ENCODE measurements at regions not wholly inside any gene's neighbourhood (a gene's known extent, or its start where the extent isn't known, plus 50 kb on each side); places are given as distances from the start of the nearest gene placed in this dataset.
"Not testable (repeated sequence)": the region's sequence is repeated elsewhere in the genome, so short reads cannot be mapped to it uniquely, and the experiment has no call there.

- no peak for DNase-seq (ENCODE audit: low spot score)
Measured at GRCh38 chr12:73017981-73018380, 745.8 kb downstream of the TRHDE start.

GRCh38 chr12:73053893-73054292 is 781.7 kb downstream of the TRHDE start:
- no peak for DNase-seq (ENCODE audit: low spot score)

- DNase-seq (ENCODE audit: low spot score): no peak
Measured at GRCh38 chr12:73057428-73057827, 785.3 kb downstream of the TRHDE start.

- DNase-seq (ENCODE audit: low spot score): no peak
Measured at GRCh38 chr12:73065913-73066312, 793.7 kb downstream of the TRHDE start.

- no peak for DNase-seq (ENCODE audit: low spot score)
Measured at GRCh38 chr12:73067616-73068015, 795.4 kb downstream of the TRHDE start.

GRCh38 chr12:73072214-73072613 is 800.0 kb downstream of the TRHDE start:
- no peak for DNase-seq (ENCODE audit: low spot score)

GRCh38 chr12:73076760-73077159 is 804.6 kb downstream of the TRHDE start:
- no peak for DNase-seq (ENCODE audit: low spot score)

- DNase-seq (ENCODE audit: low spot score): no peak
Measured at GRCh38 chr12:73083736-73084135, 811.6 kb downstream of the TRHDE start.

GRCh38 chr12:73106296-73106695 is 834.1 kb downstream of the TRHDE start:
- DNase-seq (ENCODE audit: low spot score): no peak

- DNase-seq (ENCODE audit: low spot score): no peak
Measured at GRCh38 chr12:73106896-73107295, 834.7 kb downstream of the TRHDE start.

GRCh38 chr12:73110816-73111215 is 838.6 kb downstream of the TRHDE start:
- DNase-seq (ENCODE audit: low spot score): no peak

- no peak for DNase-seq (ENCODE audit: low spot score)
Measured at GRCh38 chr12:73112035-73112816, 840.1 kb downstream of the TRHDE start.

- DNase-seq (ENCODE audit: low spot score): no peak
Measured at GRCh38 chr12:73124480-73124879, 852.3 kb downstream of the TRHDE start.

- no peak for DNase-seq (ENCODE audit: low spot score)
Measured at GRCh38 chr12:73125148-73125547, 853.0 kb downstream of the TRHDE start.

GRCh38 chr12:73136386-73136785 is 864.2 kb downstream of the TRHDE start:
- DNase-seq (ENCODE audit: low spot score): no peak

- not testable (repeated sequence) for DNase-seq (ENCODE audit: low spot score)
Measured at GRCh38 chr12:73139642-73140041, 867.5 kb downstream of the TRHDE start.

- DNase-seq (ENCODE audit: low spot score): no peak
Measured at GRCh38 chr12:73158341-73158740, 886.2 kb downstream of the TRHDE start.

- DNase-seq (ENCODE audit: low spot score): peak; percentile 37
Measured at GRCh38 chr12:73159954-73160353, 887.8 kb downstream of the TRHDE start.

GRCh38 chr12:73161970-73162369 is 889.8 kb downstream of the TRHDE start:
- DNase-seq (ENCODE audit: low spot score): no peak

GRCh38 chr12:73180734-73181133 is 908.6 kb downstream of the TRHDE start:
- no peak for DNase-seq (ENCODE audit: low spot score)

- DNase-seq (ENCODE audit: low spot score): no peak
Measured at GRCh38 chr12:73181244-73181643, 909.1 kb downstream of the TRHDE start.

- no peak for DNase-seq (ENCODE audit: low spot score)
Measured at GRCh38 chr12:73185403-73185802, 913.2 kb downstream of the TRHDE start.

GRCh38 chr12:73186272-73186671 is 914.1 kb downstream of the TRHDE start:
- no peak for DNase-seq (ENCODE audit: low spot score)

GRCh38 chr12:73187765-73188164 is 915.6 kb downstream of the TRHDE start:
- DNase-seq (ENCODE audit: low spot score): no peak
